ENCODE measurements at regions not wholly inside any gene's neighbourhood (a gene's known extent, or its start where the extent isn't known, plus 50 kb on each side); places are given as distances from the start of the nearest gene placed in this dataset.
"Not testable (repeated sequence)": the region's sequence is repeated elsewhere in the genome, so short reads cannot be mapped to it uniquely, and the experiment has no call there.

- H3K27me3 Mint-ChIP-seq (ENCODE audit: unreplicated experiment); H3K27ac Mint-ChIP-seq (ENCODE audit: unreplicated experiment); intact Hi-C loops (cut with micrococcal nuclease; ENCODE audit: unreplicated experiment); CTCF ChIA-PET; H3K36me3 Mint-ChIP-seq (ENCODE audit: insufficient read depth, unreplicated experiment); H3K9me3 Mint-ChIP-seq (ENCODE audit: low read depth, unreplicated experiment); BruUV-seq (replicated peaks); H3K4me1 Mint-ChIP-seq (ENCODE audit: low read depth, unreplicated experiment); H3K4me3 Mint-ChIP-seq (ENCODE audit: low read depth, unreplicated experiment); DNase-seq: not testable (repeated sequence)
Measured at GRCh38 chr2:111298927-111299326, 178.2 kb downstream of the BCL2L11 start.

GRCh38 chr2:111299635-111300034, 178.9 kb downstream of the BCL2L11 start:
- H3K36me3 Mint-ChIP-seq (ENCODE audit: insufficient read depth, unreplicated experiment); CTCF ChIA-PET; H3K4me1 Mint-ChIP-seq (ENCODE audit: low read depth, unreplicated experiment); H3K9me3 Mint-ChIP-seq (ENCODE audit: low read depth, unreplicated experiment); intact Hi-C loops (cut with micrococcal nuclease; ENCODE audit: unreplicated experiment); H3K4me3 Mint-ChIP-seq (ENCODE audit: low read depth, unreplicated experiment); DNase-seq; H3K27ac Mint-ChIP-seq (ENCODE audit: unreplicated experiment); BruUV-seq (replicated peaks); H3K27me3 Mint-ChIP-seq (ENCODE audit: unreplicated experiment): not testable (repeated sequence)

GRCh38 chr2:111301677-111302076, 181.0 kb downstream of the BCL2L11 start:
- H3K4me3 Mint-ChIP-seq (ENCODE audit: low read depth, unreplicated experiment); H3K36me3 Mint-ChIP-seq (ENCODE audit: insufficient read depth, unreplicated experiment); H3K27ac Mint-ChIP-seq (ENCODE audit: unreplicated experiment); DNase-seq; H3K9me3 Mint-ChIP-seq (ENCODE audit: low read depth, unreplicated experiment); BruUV-seq (replicated peaks); intact Hi-C loops (cut with micrococcal nuclease; ENCODE audit: unreplicated experiment); CTCF ChIA-PET; H3K4me1 Mint-ChIP-seq (ENCODE audit: low read depth, unreplicated experiment); H3K27me3 Mint-ChIP-seq (ENCODE audit: unreplicated experiment): not testable (repeated sequence)

DNA sequence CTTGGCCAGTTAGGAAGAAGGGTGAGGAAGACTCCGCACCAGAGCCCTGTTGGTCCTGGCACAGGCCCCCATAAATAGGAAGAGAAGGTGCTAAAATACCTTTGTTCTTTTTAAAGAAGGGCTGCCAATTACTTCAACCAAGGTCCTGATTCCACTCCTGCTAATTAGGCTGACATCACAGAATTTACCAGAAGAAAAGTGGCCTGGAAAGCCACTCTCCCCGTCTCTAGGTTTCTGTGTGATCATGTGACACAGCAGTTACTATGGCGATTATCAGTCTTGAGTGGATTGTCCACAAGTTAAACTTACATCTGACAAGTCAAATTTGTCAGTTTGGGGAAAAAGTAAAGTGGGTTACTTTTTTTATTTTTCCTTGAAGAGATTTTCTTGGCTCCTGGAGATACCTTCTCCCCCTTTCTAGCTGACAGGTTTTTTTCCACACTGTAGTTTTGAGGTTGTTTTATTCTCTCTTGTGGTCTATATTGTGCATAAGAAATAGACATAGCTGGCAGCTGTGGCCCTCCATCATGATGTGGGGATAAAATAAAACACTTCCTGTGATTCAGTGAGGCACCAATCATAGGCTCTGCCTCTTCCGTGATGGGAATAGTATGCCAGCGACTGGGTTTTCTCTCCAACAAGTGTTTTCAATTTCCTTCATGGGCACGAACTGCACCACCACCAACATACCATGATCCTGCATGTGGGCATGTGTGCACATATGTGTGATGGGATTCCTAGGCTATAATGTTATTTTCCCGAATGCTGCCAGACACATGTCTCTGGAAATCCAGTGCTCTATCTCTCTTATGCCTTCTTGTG, 181.9 kb downstream of the BCL2L11 start:
- H3K36me3 Mint-ChIP-seq (ENCODE audit: insufficient read depth, unreplicated experiment); DNase-seq; H3K27me3 Mint-ChIP-seq (ENCODE audit: unreplicated experiment); CTCF ChIA-PET; BruUV-seq (replicated peaks); intact Hi-C loops (cut with micrococcal nuclease; ENCODE audit: unreplicated experiment); H3K4me1 Mint-ChIP-seq (ENCODE audit: low read depth, unreplicated experiment); H3K9me3 Mint-ChIP-seq (ENCODE audit: low read depth, unreplicated experiment); H3K4me3 Mint-ChIP-seq (ENCODE audit: low read depth, unreplicated experiment); H3K27ac Mint-ChIP-seq (ENCODE audit: unreplicated experiment): not testable (repeated sequence)

DNA sequence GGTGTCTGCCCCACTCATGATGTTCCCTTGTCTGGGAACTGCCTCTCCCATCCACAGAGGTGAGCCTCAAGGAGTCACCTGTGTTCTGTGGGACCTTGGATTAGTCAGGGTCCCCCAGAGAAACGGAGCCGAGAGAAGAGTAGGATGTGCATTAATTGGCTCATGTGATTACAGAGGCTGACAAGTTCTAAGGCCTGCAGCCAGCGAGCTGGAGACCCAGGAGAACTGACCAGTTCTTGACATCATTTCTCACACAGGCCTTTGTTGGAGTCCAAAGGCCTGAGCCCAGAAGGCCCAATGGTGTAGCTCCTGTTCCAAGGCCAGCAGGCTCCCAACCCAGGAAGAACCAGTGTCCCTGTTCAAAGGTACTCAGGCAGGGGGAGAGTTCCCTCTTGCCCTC, 186.6 kb downstream of the BCL2L11 start:
- H3K36me3 Mint-ChIP-seq (ENCODE audit: insufficient read depth, unreplicated experiment); H3K4me3 Mint-ChIP-seq (ENCODE audit: low read depth, unreplicated experiment); BruUV-seq (replicated peaks); DNase-seq; H3K27me3 Mint-ChIP-seq (ENCODE audit: unreplicated experiment); CTCF ChIA-PET; H3K27ac Mint-ChIP-seq (ENCODE audit: unreplicated experiment); H3K9me3 Mint-ChIP-seq (ENCODE audit: low read depth, unreplicated experiment); H3K4me1 Mint-ChIP-seq (ENCODE audit: low read depth, unreplicated experiment); intact Hi-C loops (cut with micrococcal nuclease; ENCODE audit: unreplicated experiment): not testable (repeated sequence)

- H3K9me3 Mint-ChIP-seq (ENCODE audit: low read depth, unreplicated experiment); H3K27me3 Mint-ChIP-seq (ENCODE audit: unreplicated experiment); H3K36me3 Mint-ChIP-seq (ENCODE audit: insufficient read depth, unreplicated experiment); intact Hi-C loops (cut with micrococcal nuclease; ENCODE audit: unreplicated experiment); H3K27ac Mint-ChIP-seq (ENCODE audit: unreplicated experiment); BruUV-seq (replicated peaks); CTCF ChIA-PET; H3K4me1 Mint-ChIP-seq (ENCODE audit: low read depth, unreplicated experiment); H3K4me3 Mint-ChIP-seq (ENCODE audit: low read depth, unreplicated experiment); DNase-seq: not testable (repeated sequence)
Measured at GRCh38 chr2:111309231-111310075, 188.7 kb downstream of the BCL2L11 start.

GRCh38 chr2:111310395-111310794, 189.7 kb downstream of the BCL2L11 start:
- BruUV-seq (replicated peaks); H3K27me3 Mint-ChIP-seq (ENCODE audit: unreplicated experiment); H3K4me1 Mint-ChIP-seq (ENCODE audit: low read depth, unreplicated experiment); CTCF ChIA-PET; intact Hi-C loops (cut with micrococcal nuclease; ENCODE audit: unreplicated experiment); H3K27ac Mint-ChIP-seq (ENCODE audit: unreplicated experiment); H3K4me3 Mint-ChIP-seq (ENCODE audit: low read depth, unreplicated experiment); H3K36me3 Mint-ChIP-seq (ENCODE audit: insufficient read depth, unreplicated experiment); H3K9me3 Mint-ChIP-seq (ENCODE audit: low read depth, unreplicated experiment); DNase-seq: not testable (repeated sequence)

DNA sequence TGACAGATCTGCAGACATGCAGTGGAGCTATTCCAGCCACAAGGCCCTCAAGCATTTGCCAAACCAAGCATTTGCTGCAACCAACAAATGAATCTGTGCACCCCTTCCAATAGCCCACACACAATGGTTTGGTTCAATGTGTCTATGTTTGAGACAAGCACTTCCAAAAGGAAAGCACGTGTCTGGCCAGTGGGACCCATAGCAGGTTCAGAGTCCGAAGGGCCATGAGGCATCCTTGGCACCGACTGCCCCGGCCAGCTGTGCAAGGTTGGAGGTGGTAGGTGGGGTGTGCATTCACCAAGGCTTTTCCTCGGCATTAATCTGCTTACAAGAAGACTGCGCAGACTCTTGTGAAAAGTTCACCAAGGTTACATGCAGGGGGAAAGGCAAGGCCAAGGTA, 190.9 kb downstream of the BCL2L11 start:
- DNase-seq; H3K4me1 Mint-ChIP-seq (ENCODE audit: low read depth, unreplicated experiment); H3K27me3 Mint-ChIP-seq (ENCODE audit: unreplicated experiment); BruUV-seq (replicated peaks); H3K27ac Mint-ChIP-seq (ENCODE audit: unreplicated experiment); H3K4me3 Mint-ChIP-seq (ENCODE audit: low read depth, unreplicated experiment); H3K36me3 Mint-ChIP-seq (ENCODE audit: insufficient read depth, unreplicated experiment); CTCF ChIA-PET; H3K9me3 Mint-ChIP-seq (ENCODE audit: low read depth, unreplicated experiment); intact Hi-C loops (cut with micrococcal nuclease; ENCODE audit: unreplicated experiment): not testable (repeated sequence)

- BruUV-seq (replicated peaks); H3K4me3 Mint-ChIP-seq (ENCODE audit: low read depth, unreplicated experiment); intact Hi-C loops (cut with micrococcal nuclease; ENCODE audit: unreplicated experiment); CTCF ChIA-PET; DNase-seq; H3K36me3 Mint-ChIP-seq (ENCODE audit: insufficient read depth, unreplicated experiment); H3K27me3 Mint-ChIP-seq (ENCODE audit: unreplicated experiment); H3K9me3 Mint-ChIP-seq (ENCODE audit: low read depth, unreplicated experiment); H3K4me1 Mint-ChIP-seq (ENCODE audit: low read depth, unreplicated experiment); H3K27ac Mint-ChIP-seq (ENCODE audit: unreplicated experiment): not testable (repeated sequence)
Measured at GRCh38 chr2:111312897-111313607, 192.3 kb downstream of the BCL2L11 start.
